GM21528 (cell line): ENCODE measurements at regions not wholly inside any gene's neighbourhood (a gene's known extent, or its start where the extent isn't known, plus 50 kb on each side); places are given as distances from the start of the nearest gene placed in this dataset.
"Not testable (repeated sequence)": the region's sequence is repeated elsewhere in the genome, so short reads cannot be mapped to it uniquely, and the experiment has no call there.

Source experiments
- ATAC-seq: cut with Tn5 transposase; IDR thresholded peaks from one replicate; pipeline ENCODE4 v1.9.1; 2021; ENCODE audit warnings: mild to moderate bottlenecking, moderate library complexity; ENCODE audit not compliant: unreplicated experiment, low FRiP score

DNA sequence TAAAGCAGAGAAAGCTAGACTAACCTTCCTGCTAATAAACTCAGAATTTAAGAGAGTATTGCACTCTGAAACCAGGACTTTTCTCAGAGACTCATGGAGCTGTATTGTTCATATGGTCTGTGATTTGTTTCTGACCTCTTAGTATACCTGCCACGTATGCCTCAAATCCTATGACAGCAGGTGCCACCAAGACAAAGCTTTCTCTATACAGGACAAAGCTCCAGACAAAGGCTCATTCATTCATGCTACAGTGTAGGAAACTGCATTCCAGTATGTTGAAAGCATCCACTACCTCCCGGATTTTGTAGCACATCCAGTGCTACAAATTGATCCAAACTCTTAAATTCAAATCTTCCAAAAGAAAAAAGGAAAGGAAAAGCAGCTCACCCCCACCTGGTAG, 178.3 kb downstream of the CHIC2 start:
- ATAC-seq = no peak

DNA sequence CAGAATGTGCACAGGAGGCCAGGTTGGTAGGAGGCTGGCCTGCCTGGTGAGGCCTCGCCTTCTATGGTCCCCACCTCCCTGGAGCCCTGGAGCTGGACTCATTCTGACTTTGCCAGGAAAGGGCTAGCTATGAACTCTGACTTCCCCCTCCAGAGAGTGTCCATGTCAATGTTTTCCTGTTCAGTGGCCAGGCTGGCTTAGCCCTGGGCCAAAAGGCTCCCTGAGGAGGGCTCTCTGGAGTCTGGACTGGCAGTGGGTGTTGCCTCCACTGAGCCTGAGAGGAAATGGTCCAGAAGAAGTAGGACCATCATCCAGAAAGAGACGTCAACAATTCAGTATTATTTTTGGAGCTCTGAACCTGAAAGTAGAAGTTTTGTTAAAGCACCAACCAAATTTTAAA, 178.7 kb downstream of the CHIC2 start:
- ATAC-seq = no peak

DNA sequence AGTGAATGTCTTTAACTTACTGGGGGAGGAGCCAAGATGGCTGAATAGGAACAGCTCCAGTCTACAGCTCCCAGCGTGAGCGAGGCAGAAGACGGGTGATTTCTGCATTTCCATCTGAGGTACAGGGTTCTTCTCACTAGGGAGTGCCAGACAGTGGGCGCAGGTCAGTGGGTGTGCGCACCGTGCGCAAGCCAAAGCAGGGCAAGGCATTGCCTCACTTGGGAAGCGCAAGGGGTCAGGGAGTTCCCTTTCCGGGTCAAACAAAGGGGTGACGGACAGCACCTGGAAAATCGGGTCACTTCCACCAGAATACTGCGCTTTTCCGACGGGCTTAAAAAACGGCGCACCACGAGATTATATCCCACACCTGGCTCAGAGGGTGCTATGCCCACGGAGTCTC, 187.3 kb downstream of the CHIC2 start:
- ATAC-seq = not testable (repeated sequence)

DNA sequence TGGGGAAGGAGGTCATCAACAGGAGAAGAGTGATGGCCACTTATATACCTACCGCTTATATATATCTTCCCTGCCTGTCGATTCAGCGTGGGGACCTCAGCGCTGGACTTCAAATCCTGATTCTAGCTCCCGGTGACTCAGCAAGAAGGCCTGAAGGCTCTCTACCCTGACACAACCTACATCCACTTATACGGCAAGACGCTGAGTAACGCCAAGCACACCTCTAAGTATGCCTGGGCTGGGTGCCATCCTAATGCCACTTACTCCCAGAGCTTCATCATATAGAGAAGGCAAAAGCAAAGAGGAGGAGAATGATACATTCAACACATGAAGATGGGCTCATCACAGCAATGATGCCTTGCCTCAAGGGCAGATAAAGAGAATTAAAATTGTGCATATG, 198.3 kb downstream of the CHIC2 start:
- no peak for ATAC-seq

DNA sequence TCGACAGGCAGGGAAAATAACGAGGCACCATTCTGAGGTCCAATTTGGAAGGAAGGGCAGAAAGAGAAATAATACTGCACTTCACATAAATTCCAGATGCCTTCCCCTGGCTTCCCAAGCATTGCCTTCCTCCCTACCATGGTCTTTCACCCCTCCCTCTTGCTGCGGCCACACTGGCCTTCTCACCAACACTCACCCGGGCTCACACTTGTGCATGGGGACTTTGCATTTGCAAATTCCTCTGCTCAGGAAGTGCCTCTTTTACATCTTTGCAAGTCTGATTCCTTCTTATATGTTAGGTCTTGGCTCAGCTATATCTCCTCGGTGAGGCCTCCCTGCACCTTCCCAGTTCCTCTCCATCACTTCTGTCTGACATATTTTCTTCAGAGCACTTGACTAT, 199.4 kb downstream of the CHIC2 start:
- no peak for ATAC-seq

DNA sequence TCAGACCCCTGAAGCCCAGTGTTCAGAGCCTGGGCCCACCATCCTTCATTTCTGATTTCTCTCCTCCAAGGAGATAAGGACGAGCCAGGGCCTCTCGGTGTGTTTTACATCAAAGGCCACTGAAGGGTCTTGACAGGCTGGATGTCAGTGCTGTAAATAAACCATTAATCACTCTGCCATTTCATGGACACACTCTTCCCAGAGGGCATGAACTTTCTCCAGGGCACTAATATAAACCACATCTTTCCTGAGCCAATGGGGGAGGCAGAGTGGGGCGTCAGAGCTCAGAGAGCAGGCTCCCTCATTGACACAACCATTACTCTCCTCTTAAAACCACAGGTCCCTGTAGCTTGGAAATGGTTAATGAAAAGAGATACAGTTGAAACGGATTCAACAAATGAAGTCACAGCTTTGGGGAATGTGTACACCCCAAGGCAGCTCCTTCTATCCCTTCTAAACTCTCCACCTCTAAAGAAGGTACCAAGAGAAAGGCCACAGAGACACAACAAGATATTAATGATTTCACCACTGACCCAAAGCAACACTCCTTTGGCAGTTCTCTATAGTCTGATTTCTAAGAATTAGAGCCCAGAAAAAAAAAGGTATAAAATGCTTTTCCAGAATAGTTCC, 200.6 kb downstream of the CHIC2 start:
- ATAC-seq = no peak

DNA sequence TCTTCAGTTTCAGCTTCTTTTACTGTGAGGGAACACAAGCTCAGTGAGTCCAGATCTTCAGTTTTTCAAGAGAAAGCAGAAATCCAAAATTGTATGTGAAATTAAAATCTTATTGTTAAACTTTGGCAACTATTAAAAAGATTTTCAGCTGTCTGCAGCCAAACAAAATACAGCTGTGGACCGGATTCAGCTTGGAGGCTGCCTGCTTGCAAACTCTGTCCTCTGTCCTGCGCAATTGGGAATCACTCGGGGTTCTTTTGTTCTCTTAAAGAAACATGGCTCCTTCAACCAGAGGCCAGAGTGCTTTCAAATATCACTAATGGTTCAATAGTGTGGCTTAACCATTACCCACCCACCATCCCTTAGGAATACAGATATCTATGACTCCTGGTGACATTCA, 201.2 kb downstream of the CHIC2 start:
- ATAC-seq = no peak

DNA sequence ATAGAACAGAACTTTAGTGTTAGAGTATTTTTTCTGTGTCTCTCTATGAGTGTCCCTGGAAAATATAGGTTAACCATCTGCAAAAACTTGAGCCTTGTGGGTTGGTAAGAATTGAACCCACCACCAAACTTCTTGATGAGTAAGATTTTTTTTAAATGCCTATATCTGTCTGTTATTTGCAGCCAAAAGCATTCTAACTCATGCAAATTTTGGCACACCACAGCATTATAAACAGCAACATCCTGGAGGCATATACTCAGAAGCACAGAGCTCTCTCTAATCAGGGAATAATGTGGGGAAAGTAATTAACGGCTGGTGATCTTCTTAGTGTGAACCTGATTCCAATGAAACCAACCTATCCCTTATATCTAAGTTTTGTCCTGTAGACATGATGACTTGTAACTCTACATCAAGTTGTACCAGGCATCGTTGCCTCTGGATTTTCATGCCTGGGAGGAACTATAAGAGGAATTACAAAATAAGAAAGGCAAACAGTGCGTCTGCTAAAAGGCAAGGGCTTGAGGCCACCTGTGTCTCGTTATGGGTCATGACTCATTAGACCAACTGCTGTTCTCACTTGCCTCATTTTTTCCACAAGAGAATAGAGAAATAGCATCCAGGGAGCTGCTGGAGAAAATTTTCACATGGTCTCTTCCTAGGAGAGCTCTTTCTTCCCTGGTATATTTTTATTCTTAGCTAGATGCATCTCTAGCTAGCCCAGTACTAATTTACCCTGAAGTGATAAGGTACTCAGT, 202.4 kb downstream of the CHIC2 start:
- no peak for ATAC-seq

DNA sequence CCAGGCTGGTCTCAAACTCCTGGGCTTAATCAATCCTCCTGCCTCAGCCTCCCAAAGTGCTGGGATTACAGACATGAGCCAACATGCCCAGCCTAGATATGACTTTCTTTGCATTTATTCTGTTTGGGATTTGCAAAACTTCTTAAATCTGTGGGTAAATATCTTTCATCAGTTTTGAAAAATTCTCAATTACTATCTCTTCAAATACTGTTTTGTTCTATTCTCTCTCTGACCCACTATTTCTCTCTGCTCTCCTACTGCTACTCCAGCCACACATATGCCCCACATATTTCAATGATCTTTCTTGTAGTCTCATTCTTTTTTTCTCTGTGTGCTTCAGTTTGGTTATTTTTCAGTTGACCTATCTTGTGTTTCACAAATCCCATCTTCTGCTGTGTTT, 205.1 kb downstream of the CHIC2 start:
- no peak for ATAC-seq

DNA sequence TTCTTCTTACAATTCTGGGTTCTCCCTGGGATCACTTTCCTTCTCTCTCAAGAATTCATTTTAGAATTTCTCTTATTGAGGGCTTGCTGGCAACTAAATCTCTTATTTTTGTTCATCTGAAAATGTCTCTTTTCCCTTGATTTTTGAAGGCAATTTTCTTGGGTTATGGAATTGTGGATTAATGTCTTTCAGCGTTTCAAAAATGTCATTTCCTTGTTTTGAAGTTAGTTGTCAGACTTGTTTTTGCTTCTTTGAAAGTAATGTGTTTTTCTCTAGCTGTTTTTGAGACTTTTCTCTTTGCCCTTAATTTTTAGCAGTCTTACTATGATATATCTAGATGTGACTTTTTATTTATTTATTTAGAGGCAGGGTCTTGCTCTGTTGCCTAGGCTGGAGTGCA, 205.7 kb downstream of the CHIC2 start:
- ATAC-seq = no peak

DNA sequence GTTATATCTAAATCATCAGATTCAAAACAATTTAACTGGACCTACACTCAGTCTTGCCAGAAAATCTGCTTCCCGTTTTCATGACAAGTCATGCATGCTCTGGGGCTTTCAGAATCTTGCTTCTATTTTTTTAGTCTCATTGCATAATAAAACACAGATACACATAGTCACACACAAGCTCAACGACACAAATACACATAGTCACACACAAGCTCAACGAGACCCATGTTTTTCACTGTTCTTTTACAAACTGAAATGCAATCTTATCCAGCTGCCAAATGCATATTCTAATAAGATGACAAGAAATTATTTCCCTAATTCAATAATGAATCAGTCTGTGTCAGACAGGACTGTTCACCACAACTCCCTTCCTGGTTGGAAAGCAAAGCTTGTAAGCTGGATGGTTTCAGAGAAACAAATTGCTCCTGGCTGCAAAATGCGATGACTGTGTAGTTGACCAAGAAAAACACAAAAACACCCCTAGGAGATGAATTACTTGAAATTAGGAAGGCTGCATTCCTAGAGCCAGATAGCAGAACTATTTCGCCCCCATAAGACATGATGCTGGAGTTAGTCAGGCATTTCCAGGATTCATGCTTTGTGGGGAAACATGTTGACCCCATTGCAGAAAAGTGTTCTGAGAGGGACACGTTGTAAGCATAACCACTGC, 208.7 kb downstream of the CHIC2 start:
- no peak for ATAC-seq

DNA sequence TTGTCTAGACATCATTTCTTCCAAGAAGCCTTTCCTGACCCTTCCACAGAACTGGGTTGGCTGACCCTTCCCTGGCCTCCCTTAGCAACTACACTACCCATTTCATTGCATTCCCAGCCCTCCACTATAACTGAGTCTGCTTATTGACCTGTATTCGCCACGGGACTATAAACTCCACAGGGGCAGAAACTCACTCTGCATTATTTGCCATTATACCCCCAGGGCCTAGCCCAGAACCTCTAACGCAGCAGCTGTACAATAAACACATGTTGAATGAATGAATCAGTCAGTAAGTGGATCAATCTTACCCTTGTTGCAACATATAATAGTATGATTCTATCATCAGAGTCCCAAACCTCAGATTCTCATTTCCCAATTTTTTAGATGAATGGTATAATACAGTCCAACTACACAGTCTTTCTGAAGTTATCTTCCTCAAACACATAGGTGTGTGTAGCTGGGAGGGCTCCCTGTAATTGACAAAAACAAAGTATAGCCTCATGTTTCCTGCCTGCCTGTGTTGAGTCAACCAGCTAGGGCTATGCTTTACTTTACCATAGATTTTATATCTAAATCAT, 209.3 kb downstream of the CHIC2 start:
- ATAC-seq = no peak

DNA sequence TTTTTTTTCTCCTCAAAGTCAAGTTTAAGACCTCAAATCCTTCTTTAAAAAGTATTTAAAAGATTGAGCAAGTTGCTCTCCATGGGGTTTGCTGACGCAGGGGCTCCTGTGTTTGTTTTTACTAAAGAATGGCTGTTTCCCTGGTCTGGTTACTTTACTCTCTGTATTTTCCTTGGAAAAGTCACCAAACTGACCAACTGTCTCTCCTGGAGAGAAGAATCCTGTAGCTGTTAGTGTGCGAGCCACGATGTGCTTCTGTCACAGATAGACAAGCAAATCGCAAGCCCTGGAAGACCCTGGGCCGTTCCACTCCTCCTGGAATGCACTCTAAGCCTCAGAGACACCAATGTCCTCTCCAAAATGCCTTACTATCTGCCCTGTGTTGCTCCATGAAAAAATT, 212.1 kb downstream of the CHIC2 start:
- ATAC-seq = no peak

DNA sequence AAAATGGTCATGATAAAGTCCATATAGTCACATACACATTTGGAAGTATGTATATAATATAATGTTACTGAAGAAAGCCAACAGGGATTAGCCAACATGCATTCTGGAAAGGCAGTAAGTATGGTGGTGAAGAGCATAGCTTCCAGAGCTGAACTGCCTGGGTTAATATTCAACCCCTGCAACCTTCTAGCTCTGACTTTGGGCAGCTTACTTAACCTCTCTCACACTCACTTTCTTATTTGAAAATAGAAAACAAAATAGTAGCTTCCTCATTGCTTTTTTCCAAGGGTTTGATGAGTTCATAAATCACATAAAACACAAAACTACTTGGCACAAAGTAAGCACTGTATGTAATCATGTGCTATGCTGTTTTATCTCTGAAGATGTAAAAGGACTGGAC, 216.4 kb downstream of the CHIC2 start:
- no peak for ATAC-seq

DNA sequence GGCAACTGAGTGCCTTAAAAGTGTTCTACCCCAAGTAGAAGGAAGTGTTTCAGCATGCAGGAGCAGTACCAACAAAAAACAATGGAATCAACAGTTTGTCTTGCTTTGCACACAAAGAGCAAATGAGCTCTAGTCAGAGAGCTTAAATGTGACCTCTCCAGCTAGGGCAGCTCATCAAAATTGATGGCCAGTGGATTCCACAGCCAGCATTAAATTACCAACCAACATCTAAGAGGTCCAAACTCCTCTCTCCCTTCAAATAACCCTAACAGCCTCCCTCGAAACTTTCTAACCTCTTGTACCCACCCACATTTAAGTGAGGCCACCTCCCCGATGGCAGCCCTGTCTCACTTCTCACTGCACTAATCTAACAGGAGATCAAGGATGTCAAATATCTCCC, 219.9 kb downstream of the CHIC2 start:
- no peak for ATAC-seq

DNA sequence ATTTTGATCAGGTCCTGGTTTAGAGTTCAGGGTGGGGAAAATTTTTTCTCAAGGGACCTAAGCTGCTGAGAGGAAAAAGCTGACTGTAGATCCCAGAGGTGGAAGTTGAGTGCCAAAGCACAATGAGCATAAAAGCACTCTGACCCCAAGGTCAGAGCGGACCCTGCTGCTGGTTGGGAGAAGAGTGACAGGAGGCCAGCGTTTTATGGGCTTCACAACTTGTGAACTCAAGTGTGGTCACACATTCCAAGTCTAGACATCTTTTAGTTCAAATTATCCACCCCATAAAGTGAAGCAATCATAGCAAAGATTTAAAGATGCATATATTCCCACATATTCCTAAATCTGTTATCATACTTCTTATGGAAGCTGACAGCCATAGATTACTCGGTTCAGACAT, 220.3 kb downstream of the CHIC2 start:
- ATAC-seq = no peak

DNA sequence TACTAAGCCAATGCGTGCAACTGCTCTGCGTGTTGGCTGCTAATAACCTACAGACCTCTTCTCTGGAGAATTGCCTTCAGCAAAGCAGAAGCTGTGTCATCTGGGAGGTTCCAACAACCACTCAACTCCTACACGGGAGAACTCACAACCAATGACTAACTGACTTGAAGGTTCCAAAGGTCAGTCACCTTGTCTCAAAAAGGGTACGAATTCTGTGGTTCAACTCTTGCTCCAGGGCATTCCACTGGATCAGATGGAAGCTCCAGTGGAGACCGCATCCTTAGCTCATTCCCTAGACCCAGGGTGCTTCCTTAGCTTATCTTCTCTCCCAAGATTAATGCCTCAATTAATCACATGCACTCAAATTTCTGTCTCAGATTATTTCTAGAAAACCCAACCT, 222.7 kb downstream of the CHIC2 start:
- no peak for ATAC-seq

DNA sequence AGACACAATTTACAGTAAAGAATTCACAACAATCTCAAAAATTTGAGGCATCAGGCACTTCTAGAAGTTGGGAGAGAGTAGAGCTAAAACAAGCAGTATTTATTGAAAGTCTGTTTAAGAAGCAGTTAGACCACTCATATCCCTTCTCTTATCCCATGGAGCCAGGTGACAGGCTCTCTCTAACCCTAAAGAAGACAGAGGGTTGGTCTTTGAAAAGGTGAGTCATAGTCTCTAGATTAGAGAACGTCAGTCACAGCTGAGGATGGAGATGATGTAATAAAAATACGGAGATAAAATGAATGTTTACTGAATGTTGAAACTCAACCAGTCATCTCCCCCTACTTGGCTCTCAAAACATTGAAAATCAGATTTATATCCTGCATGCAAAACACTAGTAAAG, 223.8 kb downstream of the CHIC2 start:
- no peak for ATAC-seq

DNA sequence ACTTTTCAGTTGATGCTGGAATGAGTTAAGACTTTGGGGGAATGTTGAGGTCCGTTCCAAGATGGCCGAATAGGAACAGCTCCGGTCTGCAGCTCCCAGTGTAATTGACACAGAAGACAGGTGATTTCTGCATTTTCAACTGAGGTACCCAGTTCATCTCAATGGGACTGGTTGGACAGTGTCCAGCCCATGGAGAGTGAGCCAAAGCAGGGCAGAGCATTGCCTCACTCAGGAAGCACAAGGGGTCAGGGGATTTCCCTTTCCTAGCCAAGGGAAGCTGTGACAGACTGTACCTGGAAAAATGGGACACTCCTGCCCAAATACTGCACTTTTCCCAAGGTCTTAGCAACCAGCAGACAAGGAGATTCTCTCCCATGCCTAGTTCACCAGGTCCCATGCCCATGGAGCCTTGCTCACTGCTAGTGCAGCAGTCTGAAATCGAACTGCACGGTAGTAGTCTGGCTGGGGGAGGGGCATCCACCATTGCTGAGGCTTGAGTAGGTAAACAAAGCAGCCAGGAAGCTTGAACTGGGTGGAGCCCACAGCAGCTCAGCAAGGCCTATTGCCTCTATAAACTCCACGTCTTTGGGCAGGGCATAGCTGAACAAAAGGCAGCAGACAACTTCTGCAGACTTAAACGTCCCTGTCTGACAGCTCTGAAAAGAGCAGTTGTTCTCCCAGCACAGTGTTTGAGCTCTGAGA, 231.0 kb downstream of the CHIC2 start:
- ATAC-seq = not testable (repeated sequence)

DNA sequence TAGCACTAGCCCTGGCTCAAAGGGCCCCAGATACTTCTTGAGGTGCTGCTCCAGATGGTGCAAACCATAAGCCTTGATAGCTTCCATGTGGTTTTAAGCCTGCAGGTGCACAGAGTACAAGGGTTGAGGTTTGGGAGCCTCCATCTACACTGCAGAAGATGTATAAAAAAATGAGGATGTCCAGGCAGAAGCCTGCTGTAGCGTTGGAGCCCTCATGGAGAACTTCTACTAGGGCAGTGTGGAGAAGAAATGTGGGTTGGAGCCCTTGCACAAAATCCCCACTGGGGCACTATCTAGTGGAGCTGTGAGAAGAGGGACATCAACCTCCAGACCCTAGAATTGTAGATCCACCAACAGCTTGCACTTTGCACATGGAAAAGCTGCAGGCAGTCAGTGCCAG, 231.9 kb downstream of the CHIC2 start:
- ATAC-seq = no peak

DNA sequence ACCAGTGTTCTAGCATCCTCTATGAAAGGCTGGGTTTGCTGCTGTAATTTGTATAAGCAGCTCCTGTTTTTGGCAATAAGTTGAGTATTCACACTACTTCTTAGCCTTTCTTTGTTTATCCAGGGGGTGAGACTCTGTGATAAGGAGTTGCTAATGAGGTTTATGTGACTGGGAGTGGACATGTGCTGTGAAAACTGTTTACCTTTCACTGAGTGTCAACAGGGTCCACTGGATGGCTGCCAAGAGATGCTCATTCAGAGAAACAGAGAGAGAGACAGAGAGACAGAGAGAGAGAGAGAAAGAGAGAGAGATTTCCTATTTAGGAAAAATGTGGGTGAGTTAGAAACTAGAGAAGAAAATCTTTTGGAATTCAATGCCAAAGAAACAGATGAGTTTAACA, 233.9 kb downstream of the CHIC2 start:
- no peak for ATAC-seq
